ENCODE measurements at regions not wholly inside any gene's neighbourhood (a gene's known extent, or its start where the extent isn't known, plus 50 kb on each side); places are given as distances from the start of the nearest gene placed in this dataset.

DNA sequence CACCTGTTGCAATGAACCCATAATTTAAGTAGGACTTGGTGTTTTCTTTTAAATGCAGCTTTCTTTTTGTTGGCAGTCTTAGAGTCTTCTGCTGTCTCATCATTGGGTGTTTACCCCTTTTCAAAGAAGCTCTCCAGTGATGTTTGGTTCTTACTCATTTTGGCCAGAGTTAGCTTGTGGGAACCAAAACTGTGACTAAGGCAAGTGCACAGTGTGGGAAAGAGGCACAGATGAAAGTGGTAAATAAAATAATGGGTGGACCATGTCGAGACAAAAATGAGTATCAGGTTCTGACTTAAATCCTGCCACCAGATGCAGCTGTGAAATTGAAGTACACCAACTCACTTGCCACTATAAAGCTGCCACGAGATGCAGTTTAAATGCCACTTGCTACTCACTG, 615.4 kb upstream of the MIS18BP1 start:
- Mint-ChIP-seq H3K9me3 (peaks cover 0 to 24% (median 11%) of the 10 kb centered on the region in 7 donors), H3K27me3 (ENCODE audit: low read depth in 3 of 3) (no peaks in the 10 kb centered on the region), H3K27ac (no peak overlapping the region), H3K4me3 (no peak overlapping the region), H3K4me1 (no peaks in the 10 kb centered on the region), H3K36me3 (no peaks in the 10 kb centered on the region)
- Histone ChIP-seq H3K4me1 (ENCODE audit: control insufficient read depth in 1 of 2, insufficient read depth in 2 of 2, low read length in 2 of 2) (no peaks in the 10 kb centered on the region), H3K9ac (ENCODE audit: insufficient read depth, low read length, poor library complexity, severe bottlenecking) (no peak overlapping the region), H3K4me3 (replicated peaks in 1 of 3; ENCODE audit: low read depth in 2 of 3, low read length in 3 of 3) (no peak overlapping the region), H3K27me3 (ENCODE audit: control insufficient read depth in 2 of 2, insufficient read depth in 2 of 2, low read length in 2 of 2) (no peaks in the 10 kb centered on the region), H3K79me2 (ENCODE audit: insufficient read depth, low read length) (no peaks in the 10 kb centered on the region), H3K36me3 (replicated peaks in 1 of 2; ENCODE audit: control insufficient read depth in 1 of 2, insufficient read depth in 2 of 2, low read length in 2 of 2) (no peaks in the 10 kb centered on the region), H3K27ac (ENCODE audit: low read depth in 1 of 2, low read length in 2 of 2) (no peak overlapping the region), H3K9me3 (replicated peaks in 1 of 2; ENCODE audit: control insufficient read depth in 1 of 2, insufficient read depth in 1 of 2, low read length in 2 of 2) (peaks cover 12 to 15% of the 10 kb centered on the region in 2 donors), H3K4me2 (replicated peaks; ENCODE audit: extremely low read depth, low read length, poor library complexity, severe bottlenecking) (no peak overlapping the region), H4K20me1 (ENCODE audit: insufficient read depth, low read length) (no peaks in the 10 kb centered on the region), H2AFZ (ENCODE audit: insufficient read depth, low read depth, low read length, poor library complexity, severe bottlenecking) (no peak overlapping the region)
- TF ChIP-seq, protein P1, sequence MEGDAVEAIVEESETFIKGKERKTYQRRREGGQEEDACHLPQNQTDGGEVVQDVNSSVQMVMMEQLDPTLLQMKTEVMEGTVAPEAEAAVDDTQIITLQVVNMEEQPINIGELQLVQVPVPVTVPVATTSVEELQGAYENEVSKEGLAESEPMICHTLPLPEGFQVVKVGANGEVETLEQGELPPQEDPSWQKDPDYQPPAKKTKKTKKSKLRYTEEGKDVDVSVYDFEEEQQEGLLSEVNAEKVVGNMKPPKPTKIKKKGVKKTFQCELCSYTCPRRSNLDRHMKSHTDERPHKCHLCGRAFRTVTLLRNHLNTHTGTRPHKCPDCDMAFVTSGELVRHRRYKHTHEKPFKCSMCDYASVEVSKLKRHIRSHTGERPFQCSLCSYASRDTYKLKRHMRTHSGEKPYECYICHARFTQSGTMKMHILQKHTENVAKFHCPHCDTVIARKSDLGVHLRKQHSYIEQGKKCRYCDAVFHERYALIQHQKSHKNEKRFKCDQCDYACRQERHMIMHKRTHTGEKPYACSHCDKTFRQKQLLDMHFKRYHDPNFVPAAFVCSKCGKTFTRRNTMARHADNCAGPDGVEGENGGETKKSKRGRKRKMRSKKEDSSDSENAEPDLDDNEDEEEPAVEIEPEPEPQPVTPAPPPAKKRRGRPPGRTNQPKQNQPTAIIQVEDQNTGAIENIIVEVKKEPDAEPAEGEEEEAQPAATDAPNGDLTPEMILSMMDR (IDR thresholded peaks at IDR 0.05) = no peak
- DNase-seq = no peak
- intact Hi-C loops (cut with micrococcal nuclease) = no loop called here
- no CpG with 5 or more reads among the region's 2 CpGs for WGBS (ENCODE audit: insufficient coverage)

DNA sequence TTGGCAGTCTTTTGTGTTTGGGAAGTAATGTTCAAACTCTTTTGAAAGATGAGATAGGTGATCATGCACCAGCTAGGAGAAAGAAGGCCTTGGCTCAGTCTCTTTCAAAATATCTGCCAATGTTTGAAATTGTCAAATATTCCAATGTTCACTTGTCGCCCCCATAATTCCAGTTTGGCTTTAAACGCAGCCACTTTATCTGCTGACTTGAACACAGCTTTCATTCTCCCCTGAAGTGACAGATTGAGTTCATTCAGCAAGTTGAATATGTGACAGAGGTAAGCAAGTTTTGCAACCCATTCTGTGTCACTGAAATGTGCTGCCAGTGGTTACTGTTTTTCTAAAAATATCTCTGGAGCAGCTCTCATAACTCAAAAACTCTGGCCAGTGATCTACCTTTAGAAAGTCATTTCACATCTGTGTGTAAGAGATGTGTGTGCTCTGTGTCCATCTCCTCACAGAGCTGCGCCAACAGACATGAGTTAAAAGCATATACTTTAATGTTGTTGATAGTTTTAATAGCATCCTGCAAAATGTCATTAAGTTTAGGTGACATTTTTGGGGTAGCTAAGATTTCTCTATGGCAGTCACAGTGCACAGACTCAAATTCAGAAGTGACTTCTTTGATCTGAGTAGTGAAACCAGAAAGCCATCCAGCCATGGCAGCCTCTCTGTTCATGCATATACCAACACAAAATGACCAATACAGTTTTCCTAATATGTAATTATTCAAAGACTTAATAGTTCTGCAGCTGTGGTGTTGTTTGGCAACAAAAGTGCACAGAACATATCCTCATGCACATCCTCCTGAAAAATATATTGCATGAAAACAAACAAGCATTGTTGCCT, 614.3 kb upstream of the MIS18BP1 start:
- no peak overlapping the region for H3K27ac Mint-ChIP-seq
- H3K36me3 Mint-ChIP-seq = no peaks in the 10 kb centered on the region
- Histone ChIP-seq H3K9ac (ENCODE audit: insufficient read depth, low read length, poor library complexity, severe bottlenecking) (no peak overlapping the region), H3K27me3 (ENCODE audit: control insufficient read depth in 2 of 2, insufficient read depth in 2 of 2, low read length in 2 of 2) (no peaks in the 10 kb centered on the region), H3K9me3 (replicated peaks in 1 of 2; ENCODE audit: control insufficient read depth in 1 of 2, insufficient read depth in 1 of 2, low read length in 2 of 2) (peaks cover 12 to 15% of the 10 kb centered on the region in 2 donors), H4K20me1 (ENCODE audit: insufficient read depth, low read length) (no peaks in the 10 kb centered on the region), H3K27ac (ENCODE audit: low read depth in 1 of 2, low read length in 2 of 2) (no peak overlapping the region), H3K79me2 (ENCODE audit: insufficient read depth, low read length) (no peaks in the 10 kb centered on the region), H3K4me1 (ENCODE audit: control insufficient read depth in 1 of 2, insufficient read depth in 2 of 2, low read length in 2 of 2) (no peaks in the 10 kb centered on the region), H3K4me3 (replicated peaks in 1 of 3; ENCODE audit: low read depth in 2 of 3, low read length in 3 of 3) (no peak overlapping the region), H3K4me2 (replicated peaks; ENCODE audit: extremely low read depth, low read length, poor library complexity, severe bottlenecking) (no peak overlapping the region), H3K36me3 (replicated peaks in 1 of 2; ENCODE audit: control insufficient read depth in 1 of 2, insufficient read depth in 2 of 2, low read length in 2 of 2) (no peaks in the 10 kb centered on the region), H2AFZ (ENCODE audit: insufficient read depth, low read depth, low read length, poor library complexity, severe bottlenecking) (no peak overlapping the region)
- peaks cover 0 to 21% (median 10%) of the 10 kb centered on the region in 7 donors for H3K9me3 Mint-ChIP-seq
- H3K4me3 Mint-ChIP-seq = no peak overlapping the region
- 95% methylated on average over 2 of the region's 3 CpGs for WGBS (ENCODE audit: insufficient coverage)
- no peaks in the 10 kb centered on the region for H3K4me1 Mint-ChIP-seq
- no peak for DNase-seq
- no peaks in the 10 kb centered on the region for H3K27me3 Mint-ChIP-seq (ENCODE audit: low read depth in 3 of 3)
- intact Hi-C loops (cut with micrococcal nuclease) = no loop called here
- TF ChIP-seq, protein P1 (IDR thresholded peaks at IDR 0.05) = no peak

Data from CD14-positive monocyte (primary cell).